OCI-M1 (cell line): ENCODE measurements at regions not wholly inside any gene's neighbourhood (a gene's known extent, or its start where the extent isn't known, plus 50 kb on each side); places are given as distances from the start of the nearest gene placed in this dataset.

Source experiments
- DNase-seq: peaks from one replicate; lab custom pipeline; 2025; lab: John Stamatoyannopoulos, UW

DNA sequence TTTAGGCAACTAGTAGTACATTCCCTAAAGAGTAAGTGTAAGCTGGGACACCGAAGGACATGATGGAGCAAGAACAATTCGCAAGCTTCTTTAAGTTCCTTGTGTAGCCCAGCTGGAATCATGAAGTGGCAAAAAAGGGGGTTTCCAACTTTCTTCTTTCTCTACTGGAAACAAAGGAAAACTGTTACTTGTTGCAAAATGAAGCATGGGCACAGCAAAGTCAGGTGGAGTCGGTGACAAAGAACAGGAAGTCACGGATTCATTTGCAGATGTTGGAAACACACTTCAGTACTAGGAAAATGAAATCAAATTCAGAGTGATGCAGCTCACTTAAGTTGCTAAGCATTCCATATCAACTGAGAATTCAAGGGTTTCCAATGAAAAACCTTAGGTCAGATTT lies 706.9 kb upstream of the STXBP6 start:
- DNase-seq, result no peak

DNA sequence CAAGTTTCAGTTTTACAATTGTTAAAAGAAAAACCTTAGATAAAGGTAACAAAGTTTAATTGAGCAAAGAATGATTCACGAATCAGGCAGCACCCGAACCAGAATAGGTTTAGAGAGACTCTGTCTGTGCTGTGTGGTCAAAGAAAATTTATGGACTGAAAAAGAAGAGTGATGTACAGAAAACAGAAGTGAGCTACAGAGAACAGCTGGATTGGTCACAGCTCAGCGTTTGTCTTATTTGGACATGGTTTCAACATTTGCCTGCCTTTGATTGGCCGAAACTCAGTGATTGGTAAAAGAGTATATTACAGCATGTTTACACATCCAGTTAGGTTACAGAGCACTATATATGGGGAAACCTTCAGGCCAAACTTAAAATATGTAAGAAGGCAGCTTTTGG lies 703.2 kb upstream of the STXBP6 start:
- peak; percentile 11 for DNase-seq

DNA sequence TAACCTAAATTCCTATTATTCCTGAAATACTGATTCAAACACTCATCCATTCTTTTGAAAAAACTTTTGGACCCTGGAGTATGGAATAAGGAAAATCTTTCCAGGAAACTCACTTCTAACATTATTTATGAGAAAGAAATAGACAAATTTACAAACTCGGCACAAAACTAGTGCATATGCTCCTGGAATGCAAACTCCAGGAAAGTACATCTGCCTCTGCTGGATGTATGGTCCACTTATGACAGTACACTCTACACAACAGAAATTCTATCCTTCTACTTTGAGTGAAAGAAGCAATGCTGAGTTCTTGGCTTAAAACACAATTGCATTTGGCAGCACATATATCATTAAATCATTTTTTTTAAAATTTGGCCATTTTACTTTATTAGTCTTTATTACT lies 700.5 kb upstream of the STXBP6 start:
- no peak for DNase-seq
